HT-29 (cell line): ENCODE measurements at regions not wholly inside any gene's neighbourhood (a gene's known extent, or its start where the extent isn't known, plus 50 kb on each side); places are given as distances from the start of the nearest gene placed in this dataset.

Source experiments
- DNase-seq: peaks from one replicate; pipeline ENCODE4 v3.0.0-alpha.2; 2015; ENCODE audit warnings: low spot score

DNA sequence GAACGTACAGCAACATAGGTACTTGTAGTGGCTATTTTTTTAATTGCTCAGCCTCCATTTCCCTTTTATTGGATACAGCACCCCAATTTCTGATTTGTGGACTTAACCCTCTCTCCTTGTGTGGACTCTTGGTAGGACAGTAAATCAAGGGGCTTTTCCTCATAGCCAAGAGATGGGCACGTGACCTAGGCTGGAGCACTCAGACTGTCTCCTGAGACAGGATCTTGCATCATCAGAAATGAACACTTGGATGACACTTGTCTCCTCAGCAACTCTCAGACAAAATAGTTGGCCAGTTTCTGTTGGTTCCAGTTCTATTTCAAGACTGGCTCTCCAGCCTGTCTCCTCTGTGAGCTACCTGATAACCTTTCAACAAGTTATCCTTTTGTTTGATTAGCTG lies 112.9 kb upstream of the ZNF678 start:
- no peak for DNase-seq

DNA sequence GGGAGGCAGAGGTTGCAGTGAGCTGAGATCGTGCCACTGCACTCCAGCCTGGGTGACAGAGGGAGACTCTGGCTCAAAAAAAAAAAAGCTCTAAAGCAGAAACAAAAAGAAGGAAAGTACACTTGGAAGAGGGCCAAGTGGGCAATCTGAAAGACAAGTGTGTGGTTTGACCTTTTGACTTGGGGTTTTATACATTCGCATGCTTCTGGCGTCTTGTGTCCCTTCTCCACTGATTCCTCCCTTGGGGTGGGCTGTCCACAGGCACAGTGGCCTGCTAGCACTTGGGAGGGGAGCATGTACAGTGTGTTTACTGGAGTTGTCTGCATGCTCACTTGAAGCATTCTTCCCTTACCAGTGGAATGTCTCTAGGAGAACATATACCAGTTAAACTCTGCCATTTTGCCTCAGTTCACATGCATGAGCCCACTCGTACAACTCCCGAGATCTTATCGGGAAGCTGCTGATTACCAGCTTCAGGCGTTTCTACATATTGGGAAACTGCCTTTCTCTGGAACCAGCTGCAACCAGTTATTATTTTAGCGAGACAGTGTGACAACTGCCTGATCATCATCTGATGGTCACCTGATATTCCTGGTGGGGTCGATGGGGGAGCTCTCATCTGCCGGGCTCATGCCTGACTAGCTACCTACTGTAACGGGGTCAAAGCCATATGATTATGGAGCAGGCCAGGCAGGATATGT lies 113.5 kb upstream of the ZNF678 start:
- DNase-seq, result no peak

DNA sequence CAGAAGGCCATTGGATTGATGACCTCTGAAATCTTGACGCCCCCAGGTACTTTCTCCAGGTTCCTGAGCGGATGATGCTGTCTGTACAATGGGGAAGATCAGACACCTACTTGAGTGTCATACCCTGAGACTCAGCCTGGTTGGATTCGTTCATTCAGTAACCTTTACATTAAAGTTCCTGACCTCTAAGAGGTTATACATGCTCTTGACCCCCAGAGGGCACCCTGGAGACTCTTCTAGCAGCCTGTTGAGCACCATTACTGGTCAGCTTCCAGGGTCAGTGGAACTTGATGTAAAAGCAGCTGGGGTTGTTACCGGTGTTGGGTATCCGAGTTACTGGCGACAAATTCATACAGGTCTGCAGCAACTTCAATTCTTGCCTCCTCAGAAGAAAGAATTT lies 114.3 kb upstream of the ZNF678 start:
- DNase-seq, result peak; percentile 56

DNA sequence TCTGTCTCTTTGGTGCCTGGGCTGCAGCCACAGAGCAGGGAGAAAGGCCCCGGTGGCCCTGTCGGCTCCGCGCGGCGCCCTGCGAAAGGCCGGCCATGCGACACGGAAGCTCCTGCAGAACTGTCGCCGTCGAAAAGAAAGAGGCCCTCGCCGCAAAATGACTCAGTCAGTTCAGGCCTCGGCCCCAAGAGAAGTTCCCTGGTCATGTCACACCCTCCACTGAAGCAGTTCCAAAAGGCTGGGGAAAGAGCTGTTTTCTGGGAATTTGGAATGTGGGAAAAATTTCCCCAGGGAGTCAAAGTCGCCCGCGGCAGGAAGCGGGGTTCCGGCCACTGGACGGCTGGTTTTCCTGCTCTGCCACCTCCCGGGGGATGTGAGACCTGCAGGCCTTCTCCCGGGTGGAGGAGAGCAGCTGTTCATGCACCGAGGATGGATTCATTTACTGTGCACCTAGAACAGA lies 115.8 kb upstream of the ZNF678 start:
- peak; percentile 58 for DNase-seq

DNA sequence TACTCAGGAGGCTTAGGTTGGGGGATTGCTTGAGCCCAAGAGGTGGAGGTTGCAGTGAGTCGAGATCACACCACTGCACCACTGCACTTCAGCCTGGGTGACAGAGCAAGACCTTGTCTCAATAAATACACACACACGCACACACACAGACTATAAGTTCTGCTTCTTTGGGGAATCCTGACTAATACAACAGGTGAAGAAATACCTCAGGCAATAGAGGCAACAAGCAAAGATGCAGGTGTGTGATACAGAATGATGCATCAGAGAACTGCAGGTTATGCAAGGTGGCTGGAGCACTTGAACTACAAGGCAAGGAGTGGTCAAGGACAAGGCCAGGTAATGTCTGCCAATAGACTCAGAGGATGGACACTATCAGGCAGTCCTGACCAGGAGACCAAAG lies 117.6 kb upstream of the ZNF678 start:
- DNase-seq, result no peak

DNA sequence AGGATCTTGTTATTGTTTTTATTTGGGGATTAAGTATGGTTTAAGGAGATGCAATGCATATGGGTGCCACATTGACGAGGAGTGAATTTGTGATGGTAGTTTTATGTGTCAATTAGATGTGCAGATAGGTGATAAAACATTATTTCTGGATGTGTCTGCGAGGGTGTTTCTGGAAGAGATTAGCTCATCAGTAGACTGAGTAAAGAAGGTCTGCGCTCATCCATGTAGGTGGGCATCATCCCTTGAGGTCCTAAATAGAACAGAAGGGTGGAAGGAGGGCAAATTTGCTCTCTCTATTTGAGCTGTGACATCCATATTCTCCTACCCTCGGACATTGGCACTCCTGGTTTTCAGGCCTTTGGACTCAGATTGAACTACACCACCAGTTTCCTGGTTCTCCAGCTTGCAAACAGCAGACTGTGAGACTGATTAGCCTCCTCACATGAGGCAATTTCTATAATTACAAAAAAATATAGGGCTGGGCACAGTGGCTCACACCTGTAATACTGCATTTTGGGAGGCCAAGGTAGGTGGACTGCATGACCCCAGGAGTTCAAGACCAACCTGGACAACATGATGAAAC lies 118.2 kb upstream of the ZNF678 start:
- DNase-seq, result no peak

DNA sequence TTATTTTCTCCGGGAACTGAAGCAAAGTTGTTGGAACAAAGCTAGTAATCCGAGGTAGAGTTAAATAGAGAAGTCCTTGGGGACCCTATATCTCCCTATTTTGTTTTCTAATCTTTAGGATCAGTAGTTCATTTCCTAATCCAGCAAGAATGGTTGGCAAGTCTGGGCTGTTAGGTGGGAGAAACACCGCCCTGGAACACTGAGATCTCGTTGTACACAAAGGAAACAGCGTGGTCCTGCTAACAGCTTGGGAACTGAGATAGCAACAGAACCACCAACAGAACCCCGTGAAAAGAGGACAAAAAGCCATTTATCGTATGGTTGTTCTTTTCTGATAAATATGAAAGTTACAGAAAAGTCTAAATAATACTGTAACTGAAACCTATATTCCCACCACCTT lies 121.9 kb upstream of the CDC42BPA start:
- DNase-seq, result no peak

DNA sequence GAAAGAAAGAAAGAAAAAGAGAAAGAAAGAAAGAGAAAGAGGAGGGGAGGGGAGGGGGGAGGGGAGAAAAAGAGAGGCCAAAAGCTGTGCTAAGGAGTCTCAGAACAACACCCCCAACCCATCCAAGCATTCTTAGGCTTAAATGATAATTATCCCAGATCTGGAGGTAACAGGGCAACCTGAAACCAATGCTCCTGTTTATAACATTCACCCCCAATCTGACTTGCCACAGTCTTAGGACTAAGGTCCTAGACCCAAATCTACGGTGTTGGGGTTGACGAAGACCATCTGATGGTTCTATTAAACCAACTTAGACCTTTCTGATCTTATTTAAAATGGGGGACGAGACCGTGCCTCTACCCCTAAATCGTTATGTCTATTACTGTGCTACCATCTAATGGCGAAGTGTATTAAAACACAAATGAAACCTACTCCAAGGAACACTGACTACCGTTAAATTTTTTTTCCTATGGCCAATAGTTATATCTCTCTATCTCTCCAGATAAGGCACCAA lies 119.3 kb upstream of the CDC42BPA start:
- DNase-seq, result peak; percentile 77

DNA sequence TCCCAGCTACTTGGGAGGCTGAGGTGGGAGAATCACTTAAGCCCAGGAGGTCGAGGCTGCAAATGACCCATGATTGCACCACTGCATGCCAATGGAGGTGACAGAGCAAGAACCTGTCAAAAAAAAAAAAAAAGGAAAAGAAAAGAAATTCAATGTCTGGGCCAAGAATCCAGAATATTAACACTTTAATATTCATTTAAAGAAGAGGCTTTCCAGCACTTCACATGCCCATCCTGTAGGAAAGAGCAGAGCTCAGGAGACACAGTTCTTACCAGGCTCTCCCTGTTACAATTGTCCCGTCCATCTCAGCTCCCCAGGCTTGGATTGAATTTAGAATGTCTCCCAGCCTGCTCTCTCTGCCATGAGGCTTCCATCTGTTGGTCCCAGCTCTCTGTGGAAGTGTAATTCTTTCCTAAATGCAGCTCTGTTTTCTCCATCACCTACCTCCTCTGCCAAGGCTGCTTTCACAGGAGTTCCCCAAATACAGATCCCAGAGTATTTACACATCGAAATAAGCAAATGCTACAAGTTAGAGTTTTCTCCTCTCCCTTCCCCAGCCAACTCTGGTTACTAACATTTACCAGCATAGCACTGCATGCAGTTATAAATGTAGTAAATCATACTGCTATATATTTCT lies 116.6 kb upstream of the CDC42BPA start:
- DNase-seq, result no peak

DNA sequence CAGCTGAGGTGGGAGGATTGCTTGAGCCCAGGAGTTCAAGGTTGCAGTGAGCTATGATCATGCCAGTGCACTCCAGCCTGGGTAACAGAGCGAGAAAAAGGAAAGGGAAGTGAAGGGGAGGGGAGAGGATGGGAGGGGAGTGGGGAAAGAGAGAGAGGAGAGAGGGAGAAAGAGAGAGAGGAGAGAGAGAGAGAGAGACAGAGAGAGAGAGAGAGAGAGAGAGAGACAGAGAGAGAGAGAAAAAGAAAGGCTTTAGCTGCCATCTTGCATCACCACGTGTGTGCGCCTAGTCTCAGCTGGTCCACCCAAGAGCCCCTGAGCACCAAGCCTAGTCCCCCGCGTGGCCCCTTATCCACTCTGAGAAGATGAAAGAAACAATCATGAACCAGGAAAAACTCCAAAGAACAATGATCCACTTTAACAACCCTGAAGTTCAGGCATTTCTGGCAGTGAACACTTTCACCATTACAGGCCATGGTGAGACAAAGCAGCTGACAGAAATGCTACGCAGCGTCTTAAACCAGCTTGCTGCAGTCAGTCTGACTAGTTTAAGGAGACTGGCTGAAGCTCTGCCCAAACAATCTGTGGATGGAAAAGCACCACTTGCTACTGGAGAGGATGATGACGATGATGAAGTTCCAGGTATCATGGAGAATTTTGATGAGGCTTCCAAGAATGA lies 115.5 kb upstream of the CDC42BPA start:
- no peak for DNase-seq

DNA sequence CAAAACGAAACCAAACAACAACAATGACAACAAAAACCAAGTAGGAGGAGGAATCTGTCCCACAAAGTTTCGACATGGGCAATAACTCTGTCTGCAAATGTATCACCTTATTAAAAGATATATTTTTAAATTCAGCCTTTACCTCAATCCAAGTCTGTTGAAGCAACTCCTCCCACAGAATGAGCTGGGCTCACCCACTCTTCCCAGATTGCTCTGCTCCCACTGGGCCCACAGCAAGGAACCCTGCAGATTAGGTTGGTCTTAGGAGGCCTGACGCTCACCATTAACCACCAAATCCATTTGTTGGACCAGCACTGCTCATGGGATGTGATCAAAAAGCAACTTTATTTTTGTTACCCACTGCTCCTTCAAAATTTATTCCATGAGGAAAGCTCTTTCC lies 114.7 kb upstream of the CDC42BPA start:
- no peak for DNase-seq

DNA sequence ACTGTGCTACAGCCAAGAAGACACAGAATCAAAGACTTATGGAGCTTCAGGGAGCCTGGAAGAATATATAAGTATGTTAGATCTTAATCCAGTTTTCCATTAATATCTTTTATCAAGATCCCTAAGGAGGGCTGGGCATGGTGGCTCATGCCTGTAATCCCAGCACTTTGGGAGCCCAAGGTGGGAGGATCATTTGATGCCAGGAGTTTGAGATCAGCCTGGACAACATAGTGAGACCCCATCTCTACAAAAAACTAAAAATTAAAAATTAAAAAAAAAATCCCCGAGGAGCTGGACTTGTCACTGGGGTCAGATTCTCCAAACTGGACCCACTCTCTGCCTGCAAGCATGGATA lies 113.9 kb upstream of the CDC42BPA start:
- no peak for DNase-seq

DNA sequence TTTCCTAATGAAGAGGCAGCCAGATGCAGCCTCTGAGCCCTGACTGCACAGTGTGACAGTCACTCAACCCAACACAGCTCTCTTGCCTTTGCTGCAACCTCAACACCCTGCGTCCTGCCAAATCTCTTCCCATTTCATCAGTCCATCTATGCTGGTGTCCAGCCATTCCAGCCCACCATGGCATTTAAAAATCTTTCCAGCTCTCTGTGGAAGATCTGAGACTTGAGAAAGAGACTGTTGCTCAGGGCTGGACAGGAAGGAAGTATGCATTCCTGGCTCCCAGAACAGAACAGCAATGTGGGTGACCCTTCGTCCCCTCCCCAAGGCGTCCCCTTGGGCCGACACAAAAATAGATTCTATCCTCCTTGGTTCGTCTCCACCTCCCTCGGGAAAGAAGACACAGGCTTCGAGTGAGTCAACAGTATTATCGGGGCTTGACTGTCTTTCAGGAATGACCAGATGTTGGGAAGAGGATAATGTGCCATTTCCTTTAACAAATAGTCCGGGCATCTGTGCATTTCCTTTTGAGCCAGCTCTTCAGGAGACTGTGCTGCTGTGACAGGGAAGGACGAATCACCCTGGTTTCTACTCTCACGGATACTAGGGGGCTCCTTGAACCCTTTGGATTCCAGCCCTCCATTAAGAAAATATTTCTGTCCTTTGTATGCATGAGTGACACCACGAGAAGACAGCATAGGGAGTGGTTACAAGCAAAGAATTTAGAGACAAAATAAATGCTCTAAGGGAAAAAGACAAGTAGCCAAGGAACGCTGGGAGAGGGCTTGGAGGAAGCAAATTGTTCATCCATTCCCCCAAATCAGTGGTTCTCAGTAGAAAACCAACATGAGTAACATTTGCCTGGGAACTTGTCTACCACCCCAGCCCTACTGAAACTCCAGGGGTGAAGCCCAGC lies 111.4 kb upstream of the CDC42BPA start:
- peak; percentile 74 for DNase-seq

DNA sequence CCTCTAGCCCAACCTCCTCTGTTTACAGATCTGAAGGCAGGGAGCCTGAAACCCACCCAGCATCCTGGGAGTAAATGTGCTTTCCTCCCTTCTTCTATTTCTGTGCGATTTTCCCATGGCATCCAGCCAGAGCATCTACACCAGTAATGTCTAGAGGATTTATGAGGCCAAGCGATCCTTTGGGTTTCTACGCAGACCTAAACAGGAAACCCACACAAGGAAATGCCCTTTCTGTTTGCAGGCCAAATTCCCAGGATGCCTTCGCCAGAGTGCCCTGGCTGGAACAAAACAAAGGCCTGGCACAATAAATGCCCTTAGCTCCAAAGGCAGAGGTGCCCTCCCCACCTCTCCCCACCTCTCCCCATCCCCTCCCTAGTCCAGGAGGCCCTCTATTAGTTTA lies 110.5 kb upstream of the CDC42BPA start:
- DNase-seq, result peak; percentile 95

DNA sequence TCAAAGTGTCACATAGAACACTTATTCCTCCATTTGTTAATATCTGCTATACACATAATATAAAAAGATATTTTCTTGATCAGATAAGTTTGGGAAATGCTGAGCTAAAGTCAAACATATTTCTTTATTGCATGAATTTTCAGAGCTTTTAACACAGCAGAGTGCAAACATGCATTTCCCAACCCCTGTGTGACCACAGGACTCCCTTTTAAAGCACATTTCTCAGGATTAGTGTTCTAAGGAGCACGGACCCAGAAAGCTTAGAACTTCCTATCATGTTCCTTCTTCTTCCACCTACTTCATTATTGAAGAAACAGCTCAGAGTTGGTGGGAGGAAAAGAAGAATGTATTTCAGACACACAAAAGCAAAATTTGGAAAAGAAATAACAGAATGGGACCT lies 109.1 kb upstream of the CDC42BPA start:
- DNase-seq, result no peak

DNA sequence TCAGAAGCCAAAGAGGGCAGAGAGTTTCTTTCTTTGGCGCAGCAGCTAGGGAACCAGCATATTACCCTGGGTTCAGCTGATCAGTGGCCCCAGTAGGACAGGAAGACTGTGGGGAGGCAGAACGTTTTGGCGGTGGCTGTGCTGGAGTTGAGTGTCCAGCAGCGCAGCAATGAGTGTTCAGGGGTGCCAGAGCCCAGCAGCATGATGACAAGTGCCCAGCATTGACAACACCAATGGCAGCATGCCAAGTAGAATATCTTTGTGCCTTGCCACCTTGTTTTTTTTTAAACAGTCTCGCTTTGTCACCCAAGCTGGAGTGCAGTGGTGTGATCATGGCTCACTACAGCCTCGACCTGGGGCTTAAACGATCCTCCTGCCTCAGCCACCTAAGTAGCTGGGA lies 106.7 kb upstream of the CDC42BPA start:
- DNase-seq, result no peak

DNA sequence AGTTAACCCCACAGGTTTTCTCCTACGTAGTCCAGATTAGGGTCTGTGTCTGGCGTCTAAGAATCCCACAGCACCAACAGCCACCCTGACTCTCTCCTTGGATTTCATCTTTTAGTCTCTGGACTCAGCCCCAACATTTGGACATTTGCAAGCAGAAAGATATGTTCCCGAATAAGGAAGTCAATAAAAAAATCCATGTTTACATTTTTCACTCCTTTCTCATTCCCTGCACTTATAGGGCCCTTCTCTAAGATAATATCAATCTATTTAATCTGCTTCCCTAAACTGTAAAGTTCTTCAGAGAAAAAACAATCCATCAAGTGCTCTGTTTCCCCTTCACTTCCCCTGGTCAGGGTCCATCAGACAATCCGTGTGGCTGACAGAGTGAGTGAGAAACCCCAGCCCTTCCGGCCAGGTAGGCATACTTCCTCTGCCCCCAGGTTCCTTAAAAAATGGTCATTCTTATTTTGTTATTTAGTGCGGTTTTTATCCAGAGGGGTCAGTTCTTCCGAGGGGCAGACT lies 105.9 kb upstream of the CDC42BPA start:
- DNase-seq, result peak; percentile 16

DNA sequence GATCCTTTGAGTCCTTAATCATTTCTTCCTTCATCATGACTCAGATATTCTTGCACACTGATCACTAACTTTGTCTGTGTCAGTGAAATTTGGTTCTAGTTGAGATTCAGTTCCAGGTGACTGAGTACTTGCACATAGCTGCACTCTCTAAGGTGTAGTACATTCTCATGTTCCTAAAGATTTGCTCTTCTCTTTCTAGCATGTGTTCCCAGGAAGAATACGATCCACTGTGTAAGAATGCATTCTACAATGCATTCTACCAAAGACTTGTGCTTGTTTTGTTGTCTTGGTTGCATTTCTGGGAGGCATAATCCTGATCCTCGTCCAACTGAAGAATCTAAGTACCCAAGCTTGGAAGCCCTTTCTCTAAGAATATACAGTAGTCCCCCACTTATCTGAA lies 104.3 kb upstream of the CDC42BPA start:
- DNase-seq, result no peak

DNA sequence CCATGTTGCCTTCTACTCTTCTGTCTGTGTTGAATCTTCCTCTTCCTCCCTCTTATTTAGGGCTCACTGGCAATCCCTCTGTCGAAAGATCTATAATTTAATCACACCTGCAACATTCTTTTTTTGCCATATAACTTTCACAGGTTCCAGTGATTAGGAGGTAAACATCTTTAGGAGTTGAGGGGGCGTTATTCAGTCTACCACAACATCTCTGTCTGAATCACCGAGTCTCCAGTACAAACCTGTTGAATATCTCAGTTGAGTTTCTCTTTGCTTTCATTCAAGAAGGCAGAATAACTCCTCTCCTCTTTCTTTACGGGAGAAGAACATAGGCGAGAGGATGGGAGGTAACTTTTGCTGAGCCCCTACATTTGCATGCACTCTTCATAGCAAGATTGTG lies 101.9 kb upstream of the CDC42BPA start:
- DNase-seq, result no peak

DNA sequence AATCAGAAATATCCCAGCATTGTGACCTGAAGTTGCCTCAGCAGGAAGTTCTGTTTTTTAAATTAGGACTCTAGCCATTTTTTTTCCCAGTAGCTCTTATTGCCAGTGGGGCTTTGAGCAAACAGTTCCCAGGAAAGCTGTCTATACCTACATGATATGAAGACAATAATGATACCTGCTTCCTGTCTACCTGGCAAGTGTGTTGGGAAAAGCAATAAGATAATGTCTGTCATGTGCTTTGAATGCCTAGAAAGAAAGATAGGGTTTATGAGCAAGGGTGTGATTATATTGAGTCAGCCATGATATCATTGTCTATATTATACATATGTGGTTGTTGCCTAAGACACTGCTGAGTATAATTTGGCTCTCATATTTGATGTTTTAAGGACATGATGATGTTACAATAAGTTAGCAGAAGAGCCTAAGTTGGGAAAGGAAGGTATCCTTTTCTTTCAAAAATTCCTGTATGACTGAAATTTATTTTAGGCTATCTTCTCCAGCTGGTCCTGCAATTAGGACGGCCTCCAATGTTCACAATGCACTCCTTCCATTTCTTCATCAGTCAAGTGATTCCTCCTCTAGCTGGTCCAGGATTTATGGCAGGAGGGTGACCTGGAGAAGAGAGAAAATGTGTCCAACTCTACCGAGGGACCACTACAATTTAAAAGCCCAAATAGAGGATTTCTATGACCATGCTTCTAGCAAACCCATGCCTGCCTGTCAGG lies 99.6 kb upstream of the CDC42BPA start:
- no peak for DNase-seq
